HepG2 (cell line): ENCODE measurements at regions not wholly inside any gene's neighbourhood (a gene's known extent, or its start where the extent isn't known, plus 50 kb on each side); places are given as distances from the start of the nearest gene placed in this dataset.

Experiments
- ATAC-seq: fragments of 200-7000 bp; cut with Tn5 transposase; 3 replicates; pipeline ENCODE4 v1.9.1; 2020; ENCODE audit warnings: mild to moderate bottlenecking, moderate library complexity
- BruUV-seq: library from RNA; stranded (reverse); fragments of 400-500 nt; replicated peaks from 2 replicates; lab custom pipeline; 2021; lab: Mats Ljungman, UMichigan
- CTCF ChIA-PET: fragments of 300-600 bp; formaldehyde crosslinking; extraction: SDS; loops from one replicate; lab custom pipeline; 2021; ENCODE audit warnings: low total read pairs, inconsistent platforms, low intra/inter-chr PET ratio; lab: Yijun Ruan, JAX
- POLR2A ChIA-PET: fragments of 350-600 bp; sonication (Branson Sonifier 250); formaldehyde crosslinking; loops from one replicate; lab custom pipeline; 2020; ENCODE audit warnings: antibody characterized with exemption, inconsistent platforms; lab: Yijun Ruan, JAX
- DNase-seq: peaks from one replicate; pipeline ENCODE4 v3.0.0-alpha.2; 2015; ENCODE audit warnings: low spot score
- FAIRE-seq: peaks from 3 replicates; lab custom pipeline; 2011; peaks lifted over from hg19 to GRCh38; lab: Jason Lieb, UNC
- H2AFZ ChIP-seq: one replicate; pipeline ENCODE4 v1.6.1; 2011; ENCODE audit warnings: low read length, inconsistent platforms
- H3K27ac ChIP-seq: fragments of 300-600 bp; 3 replicates; pipeline ENCODE4 v1.8.0; 2011; ENCODE audit warnings: mixed run types, mild to moderate bottlenecking, mixed read lengths, low read length, inconsistent platforms; ENCODE audit not compliant: insufficient read depth; ENCODE audit errors: extremely low read length
- H3K27me3 ChIP-seq, 2 experiments: fragments of 200-600 bp in 1 of 2; 2 replicates in 1 of 2; 3 replicates in 1 of 2; pipeline versions ENCODE4 v1.6.0 to v1.8.0; 2011; ENCODE audit warnings: low read length in 2 of 2, mild to moderate bottlenecking in 2 of 2, moderate library complexity in 2 of 2, inconsistent platforms in 1 of 2; ENCODE audit not compliant: insufficient read depth in 2 of 2, control insufficient read depth in 1 of 2
- H3K36me3 ChIP-seq, 2 experiments: fragments of 200-600 bp in 1 of 2; replicated peaks in 1 of 2; 2 replicates in 1 of 2; 3 replicates in 1 of 2; pipeline versions ENCODE4 v1.5.1 to v1.8.0; 2011; ENCODE audit warnings: low read length in 2 of 2, inconsistent platforms in 1 of 2; ENCODE audit not compliant: insufficient read depth in 2 of 2, control insufficient read depth in 1 of 2
- H3K4me1 ChIP-seq: 2 replicates; pipeline ENCODE4 v1.5.1; 2012; ENCODE audit warnings: low read length, inconsistent platforms; ENCODE audit not compliant: insufficient read depth
- H3K4me2 ChIP-seq: 2 replicates; pipeline ENCODE4 v1.6.0; 2011; ENCODE audit warnings: low read depth, low read length, inconsistent platforms
- H3K4me3 ChIP-seq, 3 experiments: fragments of 200-600 bp in 1 of 3; sonication (generic), shearing (Covaris generic) in 1 of 3; replicated peaks in 1 of 3; 2 replicates each; pipeline ENCODE4 v1.5.1; 2011 to 2016; ENCODE audit warnings: low read length in 3 of 3, inconsistent platforms in 2 of 3, low read depth in 2 of 3, mild to moderate bottlenecking in 2 of 3, control low read depth in 1 of 3, mixed read lengths in 1 of 3; ENCODE audit not compliant: insufficient read depth in 1 of 3
- H3K79me2 ChIP-seq: one replicate; pipeline ENCODE4 v1.6.1; 2011; ENCODE audit warnings: low read length, inconsistent platforms; ENCODE audit not compliant: insufficient read depth
- H3K9ac ChIP-seq: 2 replicates; pipeline ENCODE4 v1.6.0; 2011; ENCODE audit warnings: mild to moderate bottlenecking, low read depth, low read length, inconsistent platforms; ENCODE audit not compliant: insufficient read depth
- H3K9me3 ChIP-seq: 2 replicates; pipeline ENCODE4 v1.5.1; 2012; ENCODE audit warnings: mild to moderate bottlenecking, low read length
- H4K20me1 ChIP-seq: 2 replicates; pipeline ENCODE4 v1.6.0; 2011; ENCODE audit warnings: inconsistent platforms, mild to moderate bottlenecking, low read length, moderate library complexity; ENCODE audit not compliant: insufficient read depth
- EED ChIP-seq: sonication (generic); formaldehyde crosslinking; IDR thresholded peaks from 2 replicates; pipeline ENCODE4 v1.5.0; 2020; ENCODE audit warnings: mild to moderate bottlenecking, missing genetic modification reagents
- ELF1 ChIP-seq: sonication (generic); formaldehyde crosslinking; IDR thresholded peaks from 2 replicates; pipeline ENCODE4 v1.4.0; 2020; ENCODE audit warnings: missing genetic modification reagents
- HDAC2 ChIP-seq: sonication (generic); formaldehyde crosslinking; IDR thresholded peaks from 2 replicates; pipeline ENCODE4 v1.4.0; 2020; ENCODE audit warnings: missing genetic modification reagents
- NFYB ChIP-seq: sonication (generic); formaldehyde crosslinking; IDR thresholded peaks from 2 replicates; pipeline ENCODE4 v1.4.0; 2020; ENCODE audit warnings: missing genetic modification reagents
- NR2F6 ChIP-seq, 2 experiments: IDR thresholded peaks; 2 replicates each; pipeline ENCODE4 v1.6.1; 2016; ENCODE audit warnings: antibody characterized with exemption in 1 of 2, mild to moderate bottlenecking in 1 of 2
- RXRA ChIP-seq: sonication (generic); formaldehyde crosslinking; IDR thresholded peaks from 2 replicates; pipeline ENCODE4 v1.5.1; 2020; ENCODE audit warnings: missing genetic modification reagents
- SRSF4 ChIP-seq: fragments of 200-400 bp; formaldehyde crosslinking; IDR thresholded peaks from one replicate; pipeline ENCODE4 v1.6.1; 2018; ENCODE audit warnings: mild to moderate bottlenecking, low read depth, low read length, moderate library complexity; ENCODE audit not compliant: poor library complexity, severe bottlenecking
- ZNF180 ChIP-seq: sonication (generic); formaldehyde crosslinking; IDR thresholded peaks from 2 replicates; pipeline ENCODE4 v1.4.0; 2020; ENCODE audit warnings: low read depth, missing genetic modification reagents, borderline replicate concordance
- ZNF460 ChIP-seq: sonication (generic); formaldehyde crosslinking; IDR thresholded peaks from 2 replicates; pipeline ENCODE4 v1.5.1; 2020; ENCODE audit warnings: missing genetic modification reagents, mild to moderate bottlenecking, borderline replicate concordance
- ZNF543 ChIP-seq: sonication (generic); formaldehyde crosslinking; IDR thresholded peaks from 2 replicates; pipeline ENCODE4 v1.4.0; 2020; ENCODE audit warnings: mild to moderate bottlenecking, missing genetic modification reagents
- ZNF781 ChIP-seq: sonication (generic); formaldehyde crosslinking; IDR thresholded peaks from 2 replicates; pipeline ENCODE4 v1.5.1; 2020; ENCODE audit warnings: borderline replicate concordance, mild to moderate bottlenecking, missing genetic modification reagents; ENCODE audit errors: not compliant biosample characterization
- WGBS: methylation state at CpG from one replicate; pipeline ENCODE4 v1.1.6; 2017; ENCODE audit warnings: low lambda C conversion rate; 5-methylcytosine and 5-hydroxymethylcytosine counted together
- in situ Hi-C: cut with HindIII; loops from 2 replicates; pipeline ENCODE4 v1.10.0; 2017; ENCODE audit warnings: low pct_unique_long_range_greater_than_20kb; ENCODE audit not compliant: extremely low pct_ligation_motif_present
- intact Hi-C: fragments of 100-400 bp; cut with micrococcal nuclease; formaldehyde crosslinking; loops from one replicate; pipeline ENCODE4 v1.10.0; 2022; ENCODE audit not compliant: unreplicated experiment
- TF ChIP-seq, protein P1 (sequence below): sonication (generic); formaldehyde crosslinking; IDR thresholded peaks from 2 replicates; pipeline ENCODE4 v1.4.0; 2020; ENCODE audit warnings: missing genetic modification reagents
- TF ChIP-seq, protein P2 (sequence below): IDR thresholded peaks from 2 replicates; pipeline ENCODE4 v1.6.1; 2012; ENCODE audit warnings: low read depth, low read length, improper control_type of control experiment
- TF ChIP-seq, protein P3 (sequence below): sonication (generic); formaldehyde crosslinking; IDR thresholded peaks from 2 replicates; pipeline ENCODE4 v1.4.0; 2020; ENCODE audit warnings: low read depth, missing genetic modification reagents
- TF ChIP-seq, protein P4 (sequence below): sonication (generic); formaldehyde crosslinking; IDR thresholded peaks from 2 replicates; pipeline ENCODE4 v1.8.1; 2023; ENCODE audit warnings: missing genetic modification reagents, mild to moderate bottlenecking, borderline replicate concordance
- TF ChIP-seq, protein P5 (sequence below): sonication (generic); formaldehyde crosslinking; IDR thresholded peaks from 2 replicates; pipeline ENCODE4 v1.5.1; 2020; ENCODE audit warnings: missing genetic modification reagents, mild to moderate bottlenecking, borderline replicate concordance

DNA sequence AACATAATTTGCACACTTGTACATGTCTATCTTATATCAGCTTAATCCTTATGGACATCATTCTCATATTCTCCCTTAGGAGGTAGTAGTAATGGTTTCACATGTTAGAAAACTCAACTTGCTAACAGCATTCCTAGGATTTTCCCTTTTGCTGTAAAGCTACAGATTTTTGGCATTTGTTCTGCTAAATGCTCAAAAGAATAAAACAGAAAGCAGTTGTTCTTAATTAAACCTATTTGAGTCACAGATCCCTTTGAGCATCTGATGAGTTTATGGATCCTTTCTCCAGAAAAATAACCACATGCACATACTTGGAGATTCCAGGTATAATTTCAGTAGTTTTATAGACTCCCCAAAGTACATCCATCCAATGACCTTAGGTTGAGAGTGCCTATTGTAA is 122.9 kb upstream of the BET1 start (continued):
- TF ChIP-seq ZNF180 (no peak), RXRA (no peak)
- TF ChIP-seq, protein P1, sequence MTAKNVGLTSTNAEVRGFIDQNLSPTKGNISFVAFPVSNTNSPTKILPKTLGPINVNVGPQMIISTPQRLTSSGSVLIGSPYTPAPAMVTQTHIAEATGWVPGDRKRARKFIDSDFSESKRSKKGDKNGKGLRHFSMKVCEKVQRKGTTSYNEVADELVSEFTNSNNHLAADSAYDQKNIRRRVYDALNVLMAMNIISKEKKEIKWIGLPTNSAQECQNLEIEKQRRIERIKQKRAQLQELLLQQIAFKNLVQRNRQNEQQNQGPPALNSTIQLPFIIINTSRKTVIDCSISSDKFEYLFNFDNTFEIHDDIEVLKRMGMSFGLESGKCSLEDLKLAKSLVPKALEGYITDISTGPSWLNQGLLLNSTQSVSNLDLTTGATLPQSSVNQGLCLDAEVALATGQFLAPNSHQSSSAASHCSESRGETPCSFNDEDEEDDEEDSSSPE (CRISPR knock-in tag) = no peak

DNA sequence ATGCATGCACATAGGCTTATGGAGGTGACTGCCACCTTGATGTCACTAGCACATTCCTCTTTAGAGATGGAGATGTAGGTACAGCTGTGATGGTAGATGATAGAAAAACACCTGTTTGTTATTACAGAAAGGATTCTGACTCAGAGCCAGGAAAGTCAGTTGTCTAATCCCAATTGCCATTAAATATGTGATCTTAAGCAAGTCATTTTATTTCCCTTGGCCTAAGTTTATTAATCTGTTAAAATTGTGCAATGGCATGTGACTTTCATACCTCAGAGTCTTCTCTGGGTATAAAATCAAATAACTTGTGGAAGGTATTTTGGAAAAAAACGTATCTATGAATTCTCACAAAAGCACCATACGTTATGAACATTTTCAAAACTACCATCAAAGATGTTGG is 123.9 kb upstream of the BET1 start:
- H3K4me1 ChIP-seq = peaks cover 6% of the 10 kb centered on the region; the same call in 1 of the 2 replicates
- intact Hi-C loops = no loop called here
- H2AFZ ChIP-seq = no peak overlapping the region
- H3K9ac ChIP-seq = no peak overlapping the region
- POLR2A ChIA-PET = no interaction called here
- no peak overlapping the region for H3K4me2 ChIP-seq
- CTCF ChIA-PET = no interaction called here
- TF ChIP-seq ELF1 (no peak), SRSF4 (no peak), HDAC2 (CRISPR knock-in tag) (no peak), EED (CRISPR knock-in tag) (no peak), ZNF781 (no peak), ZNF460 (CRISPR knock-in tag) (no peak), NFYB (CRISPR knock-in tag) (no peak), ZNF543 (no peak), NR2F6 (IDR thresholded peaks at IDR 0.05) (no peak), NR2F6 (CRISPR knock-in tag; IDR thresholded peaks at IDR 0.05) (no peak)
- TF ChIP-seq, protein P2, sequence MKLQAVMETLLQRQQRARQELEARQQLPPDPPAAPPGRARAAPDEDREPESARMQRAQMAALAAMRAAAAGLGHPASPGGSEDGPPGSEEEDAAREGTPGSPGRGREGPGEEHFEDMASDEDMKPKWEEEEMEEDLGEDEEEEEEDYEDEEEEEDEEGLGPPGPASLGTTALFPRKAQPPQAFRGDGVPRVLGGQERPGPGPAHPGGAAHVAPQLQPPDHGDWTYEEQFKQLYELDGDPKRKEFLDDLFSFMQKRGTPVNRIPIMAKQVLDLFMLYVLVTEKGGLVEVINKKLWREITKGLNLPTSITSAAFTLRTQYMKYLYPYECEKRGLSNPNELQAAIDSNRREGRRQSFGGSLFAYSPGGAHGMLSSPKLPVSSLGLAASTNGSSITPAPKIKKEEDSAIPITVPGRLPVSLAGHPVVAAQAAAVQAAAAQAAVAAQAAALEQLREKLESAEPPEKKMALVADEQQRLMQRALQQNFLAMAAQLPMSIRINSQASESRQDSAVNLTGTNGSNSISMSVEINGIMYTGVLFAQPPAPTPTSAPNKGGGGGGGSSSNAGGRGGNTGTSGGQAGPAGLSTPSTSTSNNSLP = no peak
- TF ChIP-seq, protein P3, sequence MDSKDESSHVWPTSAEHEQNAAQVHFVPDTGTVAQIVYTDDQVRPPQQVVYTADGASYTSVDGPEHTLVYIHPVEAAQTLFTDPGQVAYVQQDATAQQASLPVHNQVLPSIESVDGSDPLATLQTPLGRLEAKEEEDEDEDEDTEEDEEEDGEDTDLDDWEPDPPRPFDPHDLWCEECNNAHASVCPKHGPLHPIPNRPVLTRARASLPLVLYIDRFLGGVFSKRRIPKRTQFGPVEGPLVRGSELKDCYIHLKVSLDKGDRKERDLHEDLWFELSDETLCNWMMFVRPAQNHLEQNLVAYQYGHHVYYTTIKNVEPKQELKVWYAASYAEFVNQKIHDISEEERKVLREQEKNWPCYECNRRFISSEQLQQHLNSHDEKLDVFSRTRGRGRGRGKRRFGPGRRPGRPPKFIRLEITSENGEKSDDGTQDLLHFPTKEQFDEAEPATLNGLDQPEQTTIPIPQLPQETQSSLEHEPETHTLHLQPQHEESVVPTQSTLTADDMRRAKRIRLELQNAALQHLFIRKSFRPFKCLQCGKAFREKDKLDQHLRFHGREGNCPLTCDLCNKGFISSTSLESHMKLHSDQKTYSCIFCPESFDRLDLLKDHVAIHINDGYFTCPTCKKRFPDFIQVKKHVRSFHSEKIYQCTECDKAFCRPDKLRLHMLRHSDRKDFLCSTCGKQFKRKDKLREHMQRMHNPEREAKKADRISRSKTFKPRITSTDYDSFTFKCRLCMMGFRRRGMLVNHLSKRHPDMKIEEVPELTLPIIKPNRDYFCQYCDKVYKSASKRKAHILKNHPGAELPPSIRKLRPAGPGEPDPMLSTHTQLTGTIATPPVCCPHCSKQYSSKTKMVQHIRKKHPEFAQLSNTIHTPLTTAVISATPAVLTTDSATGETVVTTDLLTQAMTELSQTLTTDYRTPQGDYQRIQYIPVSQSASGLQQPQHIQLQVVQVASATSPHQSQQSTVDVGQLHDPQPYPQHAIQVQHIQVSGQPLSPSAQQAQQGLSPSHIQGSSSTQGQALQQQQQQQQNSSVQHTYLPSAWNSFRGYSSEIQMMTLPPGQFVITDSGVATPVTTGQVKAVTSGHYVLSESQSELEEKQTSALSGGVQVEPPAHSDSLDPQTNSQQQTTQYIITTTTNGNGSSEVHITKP (CRISPR knock-in tag) = no peak
- TF ChIP-seq, protein P4, sequence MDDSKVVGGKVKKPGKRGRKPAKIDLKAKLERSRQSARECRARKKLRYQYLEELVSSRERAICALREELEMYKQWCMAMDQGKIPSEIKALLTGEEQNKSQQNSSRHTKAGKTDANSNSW (CRISPR knock-in tag) = no peak
- TF ChIP-seq, protein P5, sequence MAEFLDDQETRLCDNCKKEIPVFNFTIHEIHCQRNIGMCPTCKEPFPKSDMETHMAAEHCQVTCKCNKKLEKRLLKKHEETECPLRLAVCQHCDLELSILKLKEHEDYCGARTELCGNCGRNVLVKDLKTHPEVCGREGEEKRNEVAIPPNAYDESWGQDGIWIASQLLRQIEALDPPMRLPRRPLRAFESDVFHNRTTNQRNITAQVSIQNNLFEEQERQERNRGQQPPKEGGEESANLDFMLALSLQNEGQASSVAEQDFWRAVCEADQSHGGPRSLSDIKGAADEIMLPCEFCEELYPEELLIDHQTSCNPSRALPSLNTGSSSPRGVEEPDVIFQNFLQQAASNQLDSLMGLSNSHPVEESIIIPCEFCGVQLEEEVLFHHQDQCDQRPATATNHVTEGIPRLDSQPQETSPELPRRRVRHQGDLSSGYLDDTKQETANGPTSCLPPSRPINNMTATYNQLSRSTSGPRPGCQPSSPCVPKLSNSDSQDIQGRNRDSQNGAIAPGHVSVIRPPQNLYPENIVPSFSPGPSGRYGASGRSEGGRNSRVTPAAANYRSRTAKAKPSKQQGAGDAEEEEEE (CRISPR knock-in tag) = no peak
- 1% methylated on average over 2 of the region's 2 CpGs for WGBS
- no peaks in the 10 kb centered on the region for H3K27me3 ChIP-seq
- DNase-seq = no peak
- FAIRE-seq = no peak
- no peaks in the 10 kb centered on the region for H3K79me2 ChIP-seq
- in situ Hi-C loops = no loop called here
- no peak for ATAC-seq
- no TSS peak for BruUV-seq
- H3K27ac ChIP-seq = no peak overlapping the region
- no peaks in the 10 kb centered on the region for H4K20me1 ChIP-seq
- H3K9me3 ChIP-seq = no peaks in the 10 kb centered on the region
- H3K4me3 ChIP-seq = no peak overlapping the region
- no peaks in the 10 kb centered on the region for H3K36me3 ChIP-seq
